ENCODE measurements at regions not wholly inside any gene's neighbourhood (a gene's known extent, or its start where the extent isn't known, plus 50 kb on each side); places are given as distances from the start of the nearest gene placed in this dataset.

DNA sequence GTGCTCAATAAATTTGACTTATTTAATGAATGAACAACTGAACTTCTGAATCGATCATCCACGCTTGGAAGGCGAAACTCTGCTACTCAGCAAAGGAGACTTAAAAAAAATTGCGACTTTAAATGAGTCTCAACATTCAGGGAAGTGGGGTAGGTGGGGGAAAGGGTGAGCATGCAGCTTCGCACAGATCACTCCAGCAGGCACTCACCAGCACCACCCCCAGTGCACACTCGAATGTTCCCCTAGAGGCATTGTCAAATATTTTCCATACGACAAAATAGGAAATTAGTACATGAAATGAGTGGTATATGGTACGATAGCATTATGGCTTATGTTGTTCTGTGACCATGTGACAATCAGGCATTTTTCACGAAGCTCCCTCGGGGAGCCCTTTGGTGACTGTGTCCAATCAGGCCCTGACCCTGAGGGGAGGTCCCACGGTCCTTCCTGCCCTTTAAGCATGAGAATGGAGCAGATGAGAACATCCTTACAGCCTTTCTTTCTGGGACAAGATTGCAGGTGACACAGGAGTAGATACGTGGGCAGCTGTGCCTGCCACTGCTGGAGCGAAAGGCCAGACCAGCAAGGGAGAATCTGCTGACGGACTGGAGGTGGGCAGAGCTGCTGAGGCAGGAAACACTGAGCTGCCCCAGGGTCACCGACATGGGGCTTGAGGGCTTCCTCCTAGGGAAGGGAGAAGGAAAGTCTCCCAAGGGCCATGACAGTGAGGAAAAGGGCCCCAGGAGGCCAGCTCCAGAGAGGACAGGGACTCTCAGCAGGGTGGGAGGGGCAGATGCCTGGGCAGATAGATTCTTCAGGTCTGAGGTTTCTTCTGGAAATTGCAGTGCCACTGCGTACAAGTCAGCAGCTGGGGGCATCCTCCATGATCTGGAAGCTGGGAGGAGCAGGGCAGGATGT lies 101.3 kb upstream of the ID2 start:
- no peak for DNase-seq (ENCODE audit: low read depth in 2 of 2)

DNA sequence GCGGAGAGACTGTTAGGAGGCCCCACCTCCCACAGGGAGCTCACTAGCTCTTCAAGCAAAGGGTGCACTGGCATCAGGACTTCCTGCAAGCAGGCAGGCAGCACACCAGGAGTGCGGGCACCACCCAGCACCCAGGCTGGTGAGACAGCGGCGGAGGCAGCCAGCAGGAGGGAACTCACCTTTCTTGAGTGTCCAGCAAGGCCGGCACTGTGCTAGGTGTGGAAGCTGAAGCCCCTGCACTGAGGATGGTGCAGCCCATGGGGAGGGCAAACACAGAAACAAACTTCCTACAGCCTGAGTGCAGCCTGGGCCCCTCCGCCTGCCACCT lies 100.7 kb upstream of the ID2 start:
- DNase-seq (ENCODE audit: low read depth in 2 of 2): no peak

DNA sequence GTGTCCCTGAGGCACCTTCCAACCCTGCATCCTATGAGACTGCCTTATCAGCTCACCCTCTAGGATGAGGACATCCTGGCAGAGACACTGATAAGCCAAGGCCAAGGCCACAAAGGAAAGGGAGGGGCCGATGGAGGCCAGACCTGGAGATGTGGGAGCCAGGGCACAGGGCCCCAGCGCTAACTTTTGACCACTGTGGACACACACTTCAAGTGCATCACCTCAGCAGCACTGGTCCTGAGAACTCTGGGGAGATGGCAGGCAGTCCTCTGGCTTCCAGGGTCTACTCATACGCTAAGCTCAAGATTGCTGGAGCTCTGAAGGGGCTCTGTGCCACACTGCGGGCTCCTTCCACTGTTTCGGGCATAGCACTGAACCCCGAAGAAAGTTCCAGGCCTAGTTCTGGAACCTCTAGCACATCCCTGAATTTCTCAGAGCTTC lies 100.2 kb upstream of the ID2 start:
- no peak for DNase-seq (ENCODE audit: low read depth in 2 of 2)

DNA sequence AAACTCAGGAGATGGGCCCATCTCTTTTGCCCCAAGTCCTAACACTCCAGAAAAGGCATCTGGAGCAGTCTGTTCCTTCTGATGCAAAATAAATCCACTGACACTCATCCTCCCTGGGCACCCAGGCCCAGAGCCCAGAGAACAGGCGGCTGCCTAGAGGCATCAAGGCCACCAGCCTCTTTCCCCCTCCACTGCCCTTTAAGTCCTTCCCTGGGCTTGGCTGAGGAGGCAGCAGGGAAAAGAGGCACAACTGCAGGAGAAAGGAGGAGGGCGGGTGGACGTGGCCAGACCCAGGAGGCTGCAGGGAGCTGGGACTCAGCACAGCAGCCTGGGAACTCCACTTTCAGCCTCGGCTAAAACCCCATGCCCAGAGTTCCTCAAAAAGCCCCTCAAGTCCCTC lies 99.7 kb upstream of the ID2 start:
- DNase-seq (ENCODE audit: low read depth in 2 of 2): no peak

DNA sequence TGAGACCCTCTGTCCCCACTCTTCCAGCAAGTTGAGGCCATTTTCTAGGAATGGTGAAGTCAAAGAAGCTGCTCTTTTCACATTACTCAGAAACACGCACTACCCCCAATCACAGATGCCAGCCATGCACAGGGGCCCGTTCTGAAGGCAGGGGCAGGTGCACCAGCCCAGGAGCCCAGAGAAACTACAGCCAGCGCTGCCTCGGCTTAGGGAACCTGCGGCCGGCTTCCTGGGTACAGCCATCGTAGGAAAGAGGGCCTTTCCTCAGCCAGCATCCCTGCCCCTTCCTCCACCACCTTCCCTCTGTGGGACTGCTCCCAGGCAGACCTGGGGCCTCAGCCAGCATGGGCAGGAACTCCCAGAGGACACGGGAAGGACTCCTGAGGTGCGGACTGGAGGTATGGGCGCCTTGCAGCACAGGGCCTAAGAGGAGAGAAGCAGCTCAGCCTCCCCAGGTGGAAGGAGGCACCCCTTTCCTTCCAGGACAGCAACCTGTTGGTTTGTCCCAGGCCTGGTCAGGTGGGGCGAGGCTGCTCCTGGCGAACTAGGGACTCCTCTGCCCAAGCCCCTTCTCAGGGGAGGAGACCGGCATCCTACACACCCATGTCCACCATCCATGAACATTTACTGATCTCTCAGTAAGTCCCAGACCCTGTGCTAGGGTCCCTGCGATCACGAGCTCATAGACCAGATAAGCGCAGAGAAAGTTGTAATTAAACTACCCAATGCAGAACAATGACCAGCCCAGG lies 99.0 kb upstream of the ID2 start:
- DNase-seq (ENCODE audit: low read depth in 2 of 2): no peak

DNA sequence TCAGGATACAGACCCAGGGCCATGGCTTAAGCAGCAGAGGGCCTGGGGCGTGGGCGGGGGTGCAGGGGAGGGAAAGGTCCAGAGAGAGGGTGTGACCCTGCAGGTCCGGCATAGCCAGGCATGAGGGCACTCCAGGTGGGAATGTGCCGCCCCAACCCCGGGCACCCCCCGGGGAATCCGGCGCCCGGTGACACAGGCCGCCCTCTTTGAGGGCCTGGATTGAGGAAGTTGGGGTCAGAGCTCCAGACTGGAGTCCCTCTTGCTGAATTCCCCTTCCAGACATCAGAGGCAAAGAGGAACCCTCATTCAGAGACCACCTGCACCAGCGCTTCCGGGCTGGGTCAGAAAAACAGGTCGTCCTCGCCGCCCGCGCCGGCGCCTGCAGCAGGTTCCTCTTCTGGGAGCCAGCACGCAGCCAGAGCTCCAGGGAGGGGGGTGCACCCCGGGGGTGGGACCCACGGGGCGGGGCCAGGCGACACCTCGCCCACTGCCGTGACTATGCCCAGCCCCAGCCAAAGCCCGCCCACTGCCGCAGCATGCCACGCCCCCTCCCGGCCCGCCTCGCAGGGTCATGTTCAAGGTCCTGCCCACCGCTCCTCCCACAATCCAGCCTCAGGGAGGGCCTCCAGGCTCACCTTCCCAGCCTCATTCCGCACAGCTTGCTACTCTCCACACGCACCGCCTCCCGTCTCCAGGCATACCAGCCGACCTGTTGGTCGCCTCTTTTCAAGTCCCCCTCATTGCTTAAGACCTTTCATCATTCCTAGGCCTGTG lies 98.3 kb upstream of the ID2 start:
- peak; percentile 74 to 78 for DNase-seq (ENCODE audit: low read depth in 2 of 2)

DNA sequence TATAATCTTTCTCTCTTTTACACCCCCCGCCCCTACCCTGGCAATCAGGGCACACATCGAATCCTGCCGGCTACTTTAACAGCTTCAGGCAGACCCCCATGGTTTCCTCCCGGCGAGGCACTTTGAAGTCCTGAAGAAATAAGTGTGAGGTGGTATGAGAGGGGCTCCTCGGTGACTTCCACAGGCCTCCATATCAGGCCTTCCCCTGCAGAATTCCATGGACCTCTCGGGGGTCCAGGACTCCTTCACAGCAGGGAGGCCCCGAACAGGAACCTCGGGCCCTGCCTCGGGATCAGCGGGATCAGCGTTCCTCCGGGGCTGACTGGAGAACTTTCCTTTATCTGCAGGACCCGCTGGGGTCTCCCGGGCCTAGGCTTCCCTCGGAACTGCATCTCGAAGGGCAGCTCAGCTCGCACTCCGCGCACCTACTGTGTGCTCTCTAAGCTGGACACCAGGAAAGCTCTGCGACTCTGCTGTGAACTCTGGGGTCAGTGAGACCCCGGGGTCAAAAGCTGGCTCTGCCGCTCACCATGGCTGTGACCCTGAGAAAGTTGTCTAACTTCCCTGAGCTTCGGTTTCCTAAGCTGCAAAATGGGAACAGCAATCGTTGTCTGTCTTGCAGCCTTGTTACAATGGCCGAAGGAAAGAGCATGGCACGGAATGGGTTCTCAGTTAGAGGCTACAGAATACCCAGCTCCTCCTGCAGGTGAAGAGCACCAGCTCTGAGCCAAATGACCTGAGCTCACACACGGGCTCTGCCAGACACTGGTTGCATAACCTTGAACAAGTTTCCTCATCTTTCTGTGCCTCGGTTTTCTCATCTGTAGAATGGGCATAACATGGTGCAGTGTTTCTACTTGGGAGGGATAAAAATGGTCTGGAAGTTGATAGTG lies 97.4 kb upstream of the ID2 start:
- no peak for DNase-seq (ENCODE audit: low read depth in 2 of 2)

DNA sequence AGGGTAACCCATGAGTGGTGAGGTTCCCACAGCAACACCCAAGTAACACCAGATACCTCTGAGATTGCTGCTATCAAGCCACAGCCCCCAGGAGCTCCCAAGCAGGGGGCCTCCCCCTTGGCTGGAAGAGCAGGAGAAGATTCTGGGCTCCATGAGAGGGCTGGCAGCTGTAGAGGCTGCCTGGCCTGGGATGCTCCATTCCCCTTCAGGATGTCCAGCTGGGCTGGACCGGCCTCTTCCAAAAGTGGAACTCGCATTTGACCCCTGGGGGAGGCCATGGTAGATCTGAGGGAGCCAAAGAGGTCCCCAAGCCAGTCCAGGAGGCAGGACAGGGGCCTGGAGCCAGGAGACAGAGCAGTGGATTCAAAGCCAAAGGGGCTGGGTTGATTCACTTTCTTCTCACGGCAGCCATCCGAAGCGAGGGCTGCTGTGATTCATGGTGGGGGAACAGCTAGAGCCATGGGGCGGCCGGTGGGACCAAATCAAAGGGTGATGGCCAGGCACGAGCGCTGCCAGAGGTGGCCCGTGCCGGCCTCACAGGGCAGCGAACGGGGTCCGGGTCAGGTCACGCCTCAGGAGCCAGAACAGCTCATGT lies 95.3 kb upstream of the ID2 start:
- no peak for DNase-seq (ENCODE audit: low read depth in 2 of 2)

DNA sequence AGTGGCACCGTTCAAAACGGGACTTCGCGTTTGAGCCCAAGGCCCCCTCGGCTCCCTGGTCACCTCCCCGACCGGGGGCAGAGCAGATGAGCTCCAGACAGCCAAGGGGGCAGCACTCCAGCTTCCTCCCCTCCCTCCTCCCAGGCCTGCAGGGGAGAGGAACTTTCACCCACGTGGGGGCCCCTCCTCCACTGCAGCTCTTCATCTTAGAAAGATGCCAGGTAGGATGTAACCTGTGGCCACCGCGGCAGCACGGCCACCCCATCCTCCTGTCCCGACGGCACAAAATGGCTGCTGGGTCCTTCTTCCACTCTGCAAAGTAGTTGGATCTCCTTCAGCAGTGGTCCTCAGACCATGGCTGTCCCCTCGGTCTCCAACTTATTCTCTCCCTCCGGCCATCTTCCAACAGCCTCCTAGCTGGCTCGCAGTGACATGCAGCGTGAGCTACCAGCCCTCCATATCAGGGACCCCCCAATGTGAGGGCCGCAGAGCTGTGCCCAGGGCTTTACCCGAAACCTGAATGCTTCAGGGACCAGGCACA lies 94.5 kb upstream of the ID2 start:
- DNase-seq (ENCODE audit: low read depth in 2 of 2): no peak

DNA sequence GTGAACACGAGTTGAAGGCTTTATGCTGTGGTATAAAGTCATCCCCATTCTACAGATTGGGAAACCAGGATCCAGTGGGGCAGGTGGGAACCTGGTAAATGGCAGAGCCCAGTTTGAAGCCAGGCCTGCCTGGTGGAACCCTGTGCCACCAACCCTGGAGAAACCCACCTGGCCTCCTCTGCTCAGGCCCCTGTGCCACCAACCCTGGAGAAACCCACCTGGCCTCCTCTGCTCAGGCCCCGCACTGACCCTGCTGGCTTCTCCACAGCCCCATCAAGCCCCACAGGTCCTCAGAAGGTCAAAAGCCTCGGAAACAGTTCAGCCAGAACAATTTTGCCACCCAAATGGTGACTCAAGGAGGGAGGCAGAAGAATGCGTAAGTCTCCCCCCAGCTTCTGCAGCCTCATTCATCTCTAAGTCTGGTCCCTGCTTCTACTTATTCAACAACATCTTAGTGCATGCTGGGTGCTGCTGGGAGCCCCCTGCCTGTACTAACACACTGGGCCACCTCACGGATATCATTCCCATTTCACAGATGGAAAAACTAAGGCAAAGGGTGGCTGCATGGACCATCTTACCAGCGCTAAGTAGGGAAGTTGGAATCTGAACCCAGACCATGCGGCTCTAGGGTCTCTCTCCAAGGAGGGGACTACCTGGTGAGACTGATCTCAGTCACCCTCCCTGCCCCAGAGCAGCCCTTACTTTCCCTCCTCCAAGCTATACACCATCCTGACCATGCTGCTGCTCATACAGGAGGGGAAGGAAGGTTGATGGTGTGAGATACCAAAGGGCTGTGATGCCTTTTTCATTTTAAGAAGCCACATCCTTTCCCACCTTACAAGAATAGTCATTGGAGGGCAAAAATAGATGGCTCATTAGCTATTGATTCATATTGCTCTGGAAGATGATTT lies 93.7 kb upstream of the ID2 start:
- no peak for DNase-seq (ENCODE audit: low read depth in 2 of 2)

DNA sequence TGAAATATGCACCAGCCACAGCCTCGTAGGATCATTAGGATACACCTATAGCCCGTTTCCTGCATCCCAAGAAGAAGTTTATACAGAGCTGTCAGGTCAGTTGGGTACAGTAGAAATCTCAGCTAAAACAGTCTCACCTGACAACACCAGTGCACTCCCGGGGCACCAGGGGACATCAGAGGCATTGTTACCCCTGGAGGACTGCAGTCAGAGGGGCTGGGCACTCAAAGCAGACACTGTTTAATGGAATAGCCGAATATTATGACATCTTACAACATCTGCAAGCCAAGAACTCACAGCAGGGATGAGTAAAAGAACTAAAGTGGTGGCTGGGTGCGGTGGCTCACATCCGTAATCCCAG lies 93.0 kb upstream of the ID2 start:
- no peak for DNase-seq (ENCODE audit: low read depth in 2 of 2)

DNA sequence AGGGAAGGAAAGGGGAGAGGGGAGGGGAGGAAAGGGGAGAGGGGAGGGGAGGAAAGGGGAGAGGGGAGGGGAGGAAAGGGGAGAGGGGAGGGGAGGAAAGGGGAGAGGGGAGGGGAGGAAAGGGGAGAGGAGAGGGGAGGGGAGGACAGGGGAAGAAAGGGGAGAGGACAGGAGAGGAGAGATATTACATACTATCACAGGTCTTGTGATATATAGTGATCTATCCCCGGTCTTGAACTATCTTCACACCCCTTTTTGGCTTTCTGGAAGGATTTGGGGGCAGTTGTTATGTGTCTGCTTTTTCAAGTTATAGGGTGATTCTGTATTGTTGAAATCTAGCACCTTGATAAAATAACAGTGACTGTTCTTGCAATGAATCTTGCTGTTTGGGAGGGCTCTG lies 92.1 kb upstream of the ID2 start:
- DNase-seq (ENCODE audit: low read depth in 2 of 2): no peak

DNA sequence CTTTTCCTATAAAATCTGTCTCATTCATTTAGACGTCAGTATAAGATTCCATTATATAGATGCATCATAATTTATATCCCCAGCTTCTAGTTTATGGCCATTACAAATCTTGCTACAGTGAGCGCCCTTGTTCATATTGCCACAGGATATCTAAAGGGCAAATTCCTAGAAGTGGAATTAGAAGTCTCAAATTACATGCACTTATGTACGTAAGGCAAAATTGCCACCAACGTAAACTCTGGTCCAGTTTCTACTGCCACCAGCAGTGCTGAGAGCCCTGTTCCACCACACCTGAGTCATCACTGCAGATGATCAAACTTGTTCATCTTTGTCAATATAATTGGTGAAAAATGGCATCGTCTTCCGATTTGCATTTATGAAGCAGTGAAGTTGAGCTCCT lies 90.9 kb upstream of the ID2 start:
- no peak for DNase-seq (ENCODE audit: low read depth in 2 of 2)

DNA sequence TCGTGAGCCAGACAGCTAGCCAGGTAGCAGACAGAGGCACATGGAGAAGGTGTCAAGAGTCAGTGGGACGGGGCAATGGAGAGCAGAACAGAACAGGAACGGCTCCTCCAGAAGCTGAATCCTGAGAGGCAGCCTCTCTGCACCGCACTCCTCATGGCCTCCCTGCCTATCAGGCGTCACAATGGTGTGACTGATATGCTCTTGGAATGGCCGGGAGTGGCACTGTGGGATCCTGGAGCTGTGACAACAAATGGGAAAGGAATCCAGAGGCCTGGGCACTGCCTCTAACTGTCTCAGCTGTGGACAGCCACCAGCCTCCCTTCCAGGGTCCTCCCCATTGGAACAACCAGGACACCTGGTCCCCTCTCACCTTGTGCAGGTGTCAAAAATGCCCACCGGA lies 89.1 kb upstream of the ID2 start:
- DNase-seq (ENCODE audit: low read depth in 2 of 2): no peak

DNA sequence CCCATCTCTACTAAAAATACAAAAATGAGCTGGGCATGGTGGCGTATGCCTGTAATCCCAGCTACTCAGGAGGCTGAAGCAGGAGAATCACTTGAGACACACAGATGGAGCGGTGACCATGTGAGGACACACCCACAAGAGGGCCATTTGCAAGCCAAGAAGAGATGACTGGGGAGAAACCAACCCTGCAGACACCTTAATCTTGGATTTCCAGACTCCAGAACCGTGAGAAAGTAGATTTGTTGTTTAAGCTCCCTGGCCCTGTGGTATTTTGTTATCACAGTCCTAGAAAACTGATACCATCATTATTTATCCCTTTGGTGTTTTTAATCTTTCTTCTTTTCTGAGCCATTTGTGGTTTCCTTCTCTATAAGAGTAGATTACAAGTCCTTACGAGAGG lies 88.6 kb upstream of the ID2 start:
- no peak for DNase-seq (ENCODE audit: low read depth in 2 of 2)

DNA sequence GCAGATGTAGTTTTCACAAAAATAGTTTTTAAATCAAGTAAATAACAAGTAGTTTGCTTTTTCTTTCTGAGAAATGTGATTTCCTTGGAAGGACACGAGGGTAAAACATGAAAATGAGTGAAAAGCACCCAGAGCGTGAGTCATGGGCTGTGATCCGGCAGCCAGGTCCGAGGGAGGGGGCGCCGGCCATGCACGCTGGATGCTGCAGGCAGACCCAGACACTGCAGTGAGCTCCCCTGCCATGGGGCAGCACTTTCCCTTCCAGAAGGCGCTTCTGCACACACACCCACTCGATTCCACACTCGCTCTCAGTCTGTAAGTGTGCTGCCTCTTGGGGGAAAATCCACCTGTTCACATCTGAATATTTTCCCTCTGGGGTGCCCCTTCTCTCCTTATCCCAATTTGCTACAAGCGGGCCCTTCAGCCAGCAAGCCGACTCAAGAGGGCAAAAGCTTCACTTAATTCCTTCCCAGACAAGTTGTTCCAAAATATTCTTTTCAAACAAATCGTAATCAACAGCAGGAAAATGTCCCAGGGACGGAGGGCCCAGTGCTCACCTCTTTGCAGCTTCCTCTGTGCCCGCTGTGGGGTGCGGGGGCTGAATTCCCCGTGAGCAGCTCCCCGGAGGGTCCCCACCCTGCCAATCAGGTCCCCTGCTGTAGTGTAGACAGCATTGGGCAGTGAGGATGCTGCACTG lies 87.0 kb upstream of the ID2 start:
- DNase-seq (ENCODE audit: low read depth in 2 of 2): no peak

DNA sequence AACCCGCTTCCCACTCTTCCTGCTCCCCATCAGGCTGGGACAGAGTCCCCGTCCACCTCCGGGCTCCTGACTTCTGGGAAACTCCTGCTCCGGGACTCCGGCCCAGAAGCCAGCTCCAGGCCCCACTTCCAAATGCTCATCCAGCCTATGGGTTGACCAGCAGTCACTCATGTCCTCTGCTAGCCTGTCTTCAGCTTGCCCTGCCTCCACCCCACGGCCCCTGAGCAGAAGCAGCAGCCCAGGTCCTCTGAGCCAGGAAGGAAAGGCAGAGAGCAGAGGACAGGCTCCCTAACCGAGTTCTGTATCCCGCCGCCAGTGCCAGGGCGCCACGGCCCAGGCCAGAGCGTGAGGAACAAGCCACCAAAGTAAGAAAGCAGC lies 86.4 kb upstream of the ID2 start:
- DNase-seq (ENCODE audit: low read depth in 2 of 2): no peak

DNA sequence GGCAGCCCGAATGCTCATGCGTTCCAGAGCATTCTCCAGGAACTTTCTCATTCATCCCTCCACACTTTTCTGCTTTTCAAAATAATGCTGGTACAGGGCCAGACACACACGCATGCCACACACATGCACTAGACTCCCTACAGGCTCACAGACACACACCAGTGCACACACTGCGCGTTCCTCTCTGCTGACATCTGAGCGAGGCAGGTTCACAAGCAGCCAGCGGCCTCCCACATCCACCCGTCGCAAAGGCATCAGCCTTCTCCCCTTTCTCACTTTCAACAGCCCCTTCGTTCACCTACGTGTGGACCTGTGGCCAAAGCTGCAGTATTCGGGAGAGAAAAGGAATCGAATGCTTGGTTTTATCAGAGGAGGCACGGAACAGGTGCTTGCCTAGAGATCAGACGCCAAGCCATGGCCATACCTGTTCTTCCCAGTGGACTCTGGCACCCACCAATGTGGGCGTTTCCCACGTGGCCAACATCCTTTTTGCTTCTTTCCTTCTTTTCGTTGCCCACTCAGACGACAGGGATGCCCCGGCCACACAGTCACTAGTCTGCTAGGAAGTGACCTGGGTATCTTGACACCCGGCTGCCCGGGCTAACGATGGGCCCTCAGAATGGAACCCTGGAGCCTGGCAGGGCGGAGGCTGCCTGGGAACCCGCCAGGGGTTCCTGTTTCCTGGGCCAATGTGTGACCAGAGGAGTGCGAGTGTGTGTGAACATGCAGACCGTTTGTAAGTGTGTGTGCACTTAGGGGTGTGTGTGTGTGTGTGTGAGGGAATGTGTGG lies 85.8 kb upstream of the ID2 start:
- no peak for DNase-seq (ENCODE audit: low read depth in 2 of 2)
